Effector CD4-positive, alpha-beta T cell (primary cell): ENCODE measurements at regions not wholly inside any gene's neighbourhood (a gene's known extent, or its start where the extent isn't known, plus 50 kb on each side); places are given as distances from the start of the nearest gene placed in this dataset.
"Not testable (repeated sequence)": the region's sequence is repeated elsewhere in the genome, so short reads cannot be mapped to it uniquely, and the experiment has no call there.

Experiments used
- DNase-seq: peaks from one replicate; pipeline ENCODE4 v3.0.0-alpha.2; 2020

GRCh38 chr6:137625100-137625661 is 131.0 kb upstream of the OLIG3 start:
- DNase-seq = no peak

GRCh38 chr6:137625808-137626207 is 131.6 kb upstream of the OLIG3 start:
- no peak for DNase-seq

- no peak for DNase-seq
Measured at GRCh38 chr6:137630666-137631065, 136.5 kb upstream of the OLIG3 start.

GRCh38 chr6:137631323-137631722 is 137.1 kb upstream of the OLIG3 start:
- no peak for DNase-seq

GRCh38 chr6:137634177-137634576 is 140.0 kb upstream of the OLIG3 start:
- not testable (repeated sequence) for DNase-seq

GRCh38 chr6:137637121-137637520 is 142.9 kb upstream of the OLIG3 start:
- DNase-seq = no peak

- DNase-seq = no peak
Measured at GRCh38 chr6:137638926-137639706, 144.9 kb upstream of the OLIG3 start.

GRCh38 chr6:137640086-137640485 is 145.9 kb upstream of the OLIG3 start:
- no peak for DNase-seq

- DNase-seq = peak; percentile 54
Measured at GRCh38 chr6:137641474-137642077, 147.4 kb upstream of the OLIG3 start.

GRCh38 chr6:137643210-137643609 is 149.0 kb upstream of the OLIG3 start:
- DNase-seq = not testable (repeated sequence)

- not testable (repeated sequence) for DNase-seq
Measured at GRCh38 chr6:137643644-137644043, 149.4 kb upstream of the OLIG3 start.

GRCh38 chr6:137645850-137646249 is 151.7 kb upstream of the OLIG3 start:
- DNase-seq = no peak

- DNase-seq = no peak
Measured at GRCh38 chr6:137646484-137646883, 152.3 kb upstream of the OLIG3 start.

GRCh38 chr6:137647762-137648447 is 153.7 kb upstream of the OLIG3 start:
- DNase-seq = no peak

GRCh38 chr6:137650720-137651119 is 156.5 kb upstream of the OLIG3 start:
- DNase-seq = no peak

- no peak for DNase-seq
Measured at GRCh38 chr6:137651178-137651577, 157.0 kb upstream of the OLIG3 start.

GRCh38 chr6:137651591-137652335 is 157.6 kb upstream of the OLIG3 start:
- DNase-seq = no peak

GRCh38 chr6:137652961-137653705 is 158.9 kb upstream of the OLIG3 start:
- DNase-seq = no peak

GRCh38 chr6:137653706-137654059 is 159.5 kb upstream of the OLIG3 start:
- DNase-seq = no peak

- DNase-seq = no peak
Measured at GRCh38 chr6:137654365-137654981, 160.3 kb upstream of the OLIG3 start.

GRCh38 chr6:137655291-137655690 is 161.1 kb upstream of the OLIG3 start:
- DNase-seq = no peak

- DNase-seq = no peak
Measured at GRCh38 chr6:137656735-137657134, 162.5 kb upstream of the OLIG3 start.
